HUES48 (cell line): ENCODE measurements at regions not wholly inside any gene's neighbourhood (a gene's known extent, or its start where the extent isn't known, plus 50 kb on each side); places are given as distances from the start of the nearest gene placed in this dataset.
A peak's percentile ranks its signal among the peaks of the same experiment; 100 is the strongest.

ENCODE experiments used
- H3K27ac ChIP-seq: one replicate; pipeline ENCODE4 v1.7.0; 2013; ENCODE audit warnings: low read depth, low read length, inconsistent platforms
- H3K27me3 ChIP-seq: 2 replicates; pipeline ENCODE4 v1.6.1; 2013; ENCODE audit warnings: mild to moderate bottlenecking, low read length; ENCODE audit not compliant: control insufficient read depth, insufficient read depth
- H3K36me3 ChIP-seq: 2 replicates; pipeline ENCODE4 v1.6.1; 2013; ENCODE audit warnings: low read length; ENCODE audit not compliant: control insufficient read depth, insufficient read depth
- H3K4me1 ChIP-seq: 2 replicates; pipeline ENCODE4 v1.6.1; 2013; ENCODE audit warnings: mild to moderate bottlenecking, low read length; ENCODE audit not compliant: control insufficient read depth, insufficient read depth
- H3K4me3 ChIP-seq: 2 replicates; pipeline ENCODE4 v1.5.1; 2013; ENCODE audit warnings: mild to moderate bottlenecking, low read depth, low read length
- H3K9ac ChIP-seq: 2 replicates; pipeline ENCODE4 v1.6.1; 2013; ENCODE audit warnings: mild to moderate bottlenecking, low read depth, low read length, moderate library complexity
- H3K9me3 ChIP-seq: 2 replicates; pipeline ENCODE4 v1.6.1; 2013; ENCODE audit warnings: low read length; ENCODE audit not compliant: control insufficient read depth, insufficient read depth

- Histone ChIP-seq H3K27me3 (no peaks in the 10 kb centered on the region), H3K9ac (no peak overlapping the region), H3K4me1 (no peaks in the 10 kb centered on the region), H3K27ac (no peak overlapping the region), H3K36me3 (no peaks in the 10 kb centered on the region), H3K9me3 (no peaks in the 10 kb centered on the region), H3K4me3 (no peak overlapping the region)
These were observed 909.7 kb upstream of the TENM4 start for GRCh38 chr11:80350541-80350940.

GRCh38 chr11:80349997-80350396 lies 909.2 kb upstream of the TENM4 start:
- H3K36me3 ChIP-seq: no peaks in the 10 kb centered on the region
- no peak overlapping the region for H3K27ac ChIP-seq
- no peak overlapping the region for H3K4me3 ChIP-seq
- no peaks in the 10 kb centered on the region for H3K9me3 ChIP-seq
- H3K9ac ChIP-seq: no peak overlapping the region
- no peaks in the 10 kb centered on the region for H3K4me1 ChIP-seq
- no peaks in the 10 kb centered on the region for H3K27me3 ChIP-seq

- no peak overlapping the region for H3K9ac ChIP-seq
- H3K27me3 ChIP-seq: no peaks in the 10 kb centered on the region
- no peak overlapping the region for H3K4me3 ChIP-seq
- H3K36me3 ChIP-seq: no peaks in the 10 kb centered on the region
- H3K4me1 ChIP-seq: no peaks in the 10 kb centered on the region
- H3K9me3 ChIP-seq: no peaks in the 10 kb centered on the region
- H3K27ac ChIP-seq: no peak overlapping the region
These were observed 905.7 kb upstream of the TENM4 start for GRCh38 chr11:80346353-80347059.

DNA sequence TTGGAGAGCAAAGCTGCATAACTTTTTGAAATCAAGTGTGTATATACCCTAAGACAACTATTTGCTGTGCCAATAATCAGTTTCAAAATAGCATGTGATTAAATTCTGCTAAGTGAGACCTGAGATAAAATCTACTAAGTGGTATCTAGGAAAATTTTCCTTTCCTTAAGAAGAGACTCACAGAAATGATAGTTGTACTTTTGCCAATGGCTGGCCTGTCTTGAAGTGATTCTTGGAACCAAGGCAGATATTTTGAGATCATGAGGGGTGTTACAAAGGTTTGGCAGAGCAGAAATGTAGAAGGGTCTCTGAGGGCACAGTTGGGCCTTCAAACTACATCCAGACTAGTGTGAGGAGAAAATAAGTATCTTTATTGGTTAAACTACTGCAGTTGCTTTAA lies 902.6 kb upstream of the TENM4 start:
- Histone ChIP-seq H3K4me1 (no peaks in the 10 kb centered on the region), H3K9me3 (no peaks in the 10 kb centered on the region), H3K4me3 (no peak overlapping the region), H3K9ac (no peak overlapping the region), H3K36me3 (no peaks in the 10 kb centered on the region), H3K27ac (no peak overlapping the region), H3K27me3 (no peaks in the 10 kb centered on the region)

- Histone ChIP-seq H3K27ac (no peak overlapping the region), H3K4me1 (no peaks in the 10 kb centered on the region), H3K36me3 (no peaks in the 10 kb centered on the region), H3K9ac (no peak overlapping the region), H3K9me3 (no peaks in the 10 kb centered on the region), H3K27me3 (no peaks in the 10 kb centered on the region), H3K4me3 (no peak overlapping the region)
These were observed 897.4 kb upstream of the TENM4 start for GRCh38 chr11:80338231-80338630.

- Histone ChIP-seq H3K4me1 (peaks cover 20% of the 10 kb centered on the region), H3K9me3 (no peaks in the 10 kb centered on the region), H3K27ac (no peak overlapping the region), H3K4me3 (no peak overlapping the region), H3K36me3 (no peaks in the 10 kb centered on the region), H3K9ac (no peak overlapping the region), H3K27me3 (no peaks in the 10 kb centered on the region)
These were observed 890.9 kb upstream of the TENM4 start for GRCh38 chr11:80331694-80332093.

GRCh38 chr11:80330264-80330663 lies 889.4 kb upstream of the TENM4 start:
- no peaks in the 10 kb centered on the region for H3K36me3 ChIP-seq

DNA sequence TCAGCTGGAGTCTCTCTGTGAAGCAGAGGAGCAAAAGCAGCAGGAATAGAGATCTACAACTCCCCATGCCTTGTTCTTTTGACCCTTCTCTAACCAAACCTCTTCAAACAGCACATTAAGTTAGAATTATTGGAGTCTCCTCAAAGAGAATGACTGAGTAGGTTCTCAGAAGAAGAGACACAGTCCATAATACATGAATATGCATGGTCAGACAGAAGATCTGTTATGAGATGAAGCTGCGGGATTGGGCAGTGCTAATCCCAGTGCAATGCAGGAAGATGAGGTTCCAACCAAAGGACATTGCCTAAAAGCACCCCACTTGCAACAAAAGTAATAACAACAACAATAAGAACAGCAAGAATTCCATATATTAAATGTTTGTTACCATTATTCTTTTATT lies 887.9 kb upstream of the TENM4 start:
- Histone ChIP-seq H3K27me3 (no peaks in the 10 kb centered on the region), H3K9me3 (no peaks in the 10 kb centered on the region), H3K9ac (no peak overlapping the region), H3K4me1 (peaks cover 20% of the 10 kb centered on the region), H3K36me3 (no peaks in the 10 kb centered on the region), H3K27ac (peak overlapping the region; percentile 29), H3K4me3 (no peak overlapping the region)

More at GRCh38 chr11:80330264-80330663, 889.4 kb upstream of the TENM4 start:
- peaks cover 20% of the 10 kb centered on the region for H3K4me1 ChIP-seq
- no peak overlapping the region for H3K27ac ChIP-seq
- H3K9ac ChIP-seq: no peak overlapping the region
- no peaks in the 10 kb centered on the region for H3K9me3 ChIP-seq
- no peak overlapping the region for H3K4me3 ChIP-seq
- no peaks in the 10 kb centered on the region for H3K27me3 ChIP-seq

DNA sequence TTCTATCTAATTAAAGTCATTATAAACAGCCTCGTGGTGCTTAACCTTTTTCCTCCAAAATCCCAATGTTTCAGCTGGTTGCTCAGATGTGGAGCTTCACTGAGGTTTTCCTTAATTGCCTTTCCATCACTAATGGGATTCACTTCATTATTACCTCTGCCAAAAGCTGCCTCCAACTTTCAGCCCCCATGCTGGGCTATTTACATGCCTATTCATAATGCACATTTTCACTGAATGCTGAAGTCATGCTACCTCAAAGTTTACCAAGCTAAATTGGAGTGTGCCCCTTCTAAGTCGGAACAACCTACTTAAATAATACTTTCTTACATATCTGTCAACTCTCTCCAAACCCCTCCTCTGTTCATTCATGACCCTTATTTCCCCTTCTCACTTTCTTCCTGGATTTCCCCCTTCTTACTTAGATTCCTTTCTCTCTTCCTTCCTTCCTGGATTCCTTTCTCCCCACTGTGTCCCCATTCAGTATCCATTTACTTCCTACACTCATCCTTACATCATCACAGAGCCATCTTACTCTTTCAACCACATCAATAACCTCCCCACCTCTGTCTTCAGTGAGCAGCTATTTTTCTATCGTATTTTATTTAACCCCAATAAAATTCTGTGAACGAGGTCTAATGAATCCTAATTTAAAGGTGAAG lies 887.3 kb upstream of the TENM4 start:
- H3K27ac ChIP-seq: peak overlapping the region; percentile 29
- no peak overlapping the region for H3K9ac ChIP-seq
- H3K27me3 ChIP-seq: no peaks in the 10 kb centered on the region
- peaks cover 20% of the 10 kb centered on the region for H3K4me1 ChIP-seq
- no peaks in the 10 kb centered on the region for H3K36me3 ChIP-seq
- H3K4me3 ChIP-seq: no peak overlapping the region
- H3K9me3 ChIP-seq: no peaks in the 10 kb centered on the region

GRCh38 chr11:80321786-80322185 lies 881.0 kb upstream of the TENM4 start:
- Histone ChIP-seq H3K4me1 (peaks cover 9% of the 10 kb centered on the region), H3K36me3 (no peaks in the 10 kb centered on the region), H3K27me3 (no peaks in the 10 kb centered on the region), H3K27ac (no peak overlapping the region), H3K9me3 (peaks cover 9% of the 10 kb centered on the region), H3K4me3 (no peak overlapping the region), H3K9ac (no peak overlapping the region)

DNA sequence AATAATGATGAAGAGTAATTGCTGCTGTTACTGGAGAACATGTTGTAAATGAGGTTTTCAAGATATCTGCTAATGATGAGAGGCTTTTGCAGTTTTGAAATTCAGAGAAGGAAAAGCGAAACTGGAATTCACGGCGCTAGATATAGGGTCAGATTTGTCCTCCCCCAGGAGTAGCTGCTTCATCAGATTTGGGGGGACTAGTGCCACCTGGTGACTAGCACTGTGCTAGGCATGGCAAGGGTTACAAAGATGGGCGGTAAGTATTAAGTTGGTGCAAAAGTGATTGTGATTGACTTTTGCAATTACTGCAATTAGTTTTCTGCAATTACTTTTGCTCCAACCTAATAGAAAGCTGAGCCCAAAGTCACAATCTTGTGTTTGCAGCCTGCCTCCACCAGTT lies 879.9 kb upstream of the TENM4 start:
- H3K4me1 ChIP-seq: peaks cover 9% of the 10 kb centered on the region
- H3K27me3 ChIP-seq: no peaks in the 10 kb centered on the region
- no peak overlapping the region for H3K9ac ChIP-seq
- H3K9me3 ChIP-seq: peaks cover 9% of the 10 kb centered on the region
- H3K27ac ChIP-seq: peak overlapping the region; percentile 14
- H3K4me3 ChIP-seq: peak overlapping the region; percentile 4
- H3K36me3 ChIP-seq: no peaks in the 10 kb centered on the region
